ENCODE measurements at regions not wholly inside any gene's neighbourhood (a gene's known extent, or its start where the extent isn't known, plus 50 kb on each side); places are given as distances from the start of the nearest gene placed in this dataset.
"Not testable (repeated sequence)": the region's sequence is repeated elsewhere in the genome, so short reads cannot be mapped to it uniquely, and the experiment has no call there.

DNA sequence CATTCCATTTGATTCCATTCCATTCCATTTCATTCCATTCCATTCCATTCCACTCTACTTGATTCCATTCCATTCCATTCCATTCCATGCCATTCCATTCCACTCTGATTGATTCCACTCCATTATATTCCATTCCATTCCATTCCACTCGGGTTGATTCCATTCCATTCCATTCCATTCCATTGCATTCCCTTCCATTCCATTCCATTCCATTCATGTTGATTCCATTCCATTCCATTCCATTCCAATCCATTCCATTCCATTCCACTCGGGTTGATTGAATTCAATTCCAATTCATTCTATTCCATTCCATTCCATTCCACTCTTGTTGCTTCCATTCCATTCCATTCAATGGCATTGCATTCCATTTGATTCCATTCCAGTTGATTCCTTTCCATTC lies 1136.4 kb downstream of the RPIA start:
- TF ChIP-seq, protein P1, sequence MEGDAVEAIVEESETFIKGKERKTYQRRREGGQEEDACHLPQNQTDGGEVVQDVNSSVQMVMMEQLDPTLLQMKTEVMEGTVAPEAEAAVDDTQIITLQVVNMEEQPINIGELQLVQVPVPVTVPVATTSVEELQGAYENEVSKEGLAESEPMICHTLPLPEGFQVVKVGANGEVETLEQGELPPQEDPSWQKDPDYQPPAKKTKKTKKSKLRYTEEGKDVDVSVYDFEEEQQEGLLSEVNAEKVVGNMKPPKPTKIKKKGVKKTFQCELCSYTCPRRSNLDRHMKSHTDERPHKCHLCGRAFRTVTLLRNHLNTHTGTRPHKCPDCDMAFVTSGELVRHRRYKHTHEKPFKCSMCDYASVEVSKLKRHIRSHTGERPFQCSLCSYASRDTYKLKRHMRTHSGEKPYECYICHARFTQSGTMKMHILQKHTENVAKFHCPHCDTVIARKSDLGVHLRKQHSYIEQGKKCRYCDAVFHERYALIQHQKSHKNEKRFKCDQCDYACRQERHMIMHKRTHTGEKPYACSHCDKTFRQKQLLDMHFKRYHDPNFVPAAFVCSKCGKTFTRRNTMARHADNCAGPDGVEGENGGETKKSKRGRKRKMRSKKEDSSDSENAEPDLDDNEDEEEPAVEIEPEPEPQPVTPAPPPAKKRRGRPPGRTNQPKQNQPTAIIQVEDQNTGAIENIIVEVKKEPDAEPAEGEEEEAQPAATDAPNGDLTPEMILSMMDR (conservative IDR thresholded peaks at IDR 0.05; ENCODE audit: low read depth, low read length), result not testable (repeated sequence)
- not testable (repeated sequence) for TF ChIP-seq MXI1 (IDR thresholded peaks at IDR 0.05; ENCODE audit: borderline replicate concordance, low read depth, low read length); POLR2A (IDR thresholded peaks at IDR 0.05; ENCODE audit: low read depth, low read length); BHLHE40 (IDR thresholded peaks at IDR 0.05; ENCODE audit: low read depth, low read length); RCOR1 (IDR thresholded peaks at IDR 0.05; ENCODE audit: insufficient replicate concordance, low read length); MAZ (IDR thresholded peaks at IDR 0.05; ENCODE audit: borderline replicate concordance, low read depth, low read length); CHD1 (IDR thresholded peaks at IDR 0.05; ENCODE audit: low read depth, low read length); CEBPB (IDR thresholded peaks at IDR 0.05; ENCODE audit: low read depth, low read length)
- TF ChIP-seq, protein P2, sequence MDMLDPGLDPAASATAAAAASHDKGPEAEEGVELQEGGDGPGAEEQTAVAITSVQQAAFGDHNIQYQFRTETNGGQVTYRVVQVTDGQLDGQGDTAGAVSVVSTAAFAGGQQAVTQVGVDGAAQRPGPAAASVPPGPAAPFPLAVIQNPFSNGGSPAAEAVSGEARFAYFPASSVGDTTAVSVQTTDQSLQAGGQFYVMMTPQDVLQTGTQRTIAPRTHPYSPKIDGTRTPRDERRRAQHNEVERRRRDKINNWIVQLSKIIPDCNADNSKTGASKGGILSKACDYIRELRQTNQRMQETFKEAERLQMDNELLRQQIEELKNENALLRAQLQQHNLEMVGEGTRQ (IDR thresholded peaks at IDR 0.05; ENCODE audit: low read depth, low read length), result not testable (repeated sequence)
- TF ChIP-seq, protein P3, sequence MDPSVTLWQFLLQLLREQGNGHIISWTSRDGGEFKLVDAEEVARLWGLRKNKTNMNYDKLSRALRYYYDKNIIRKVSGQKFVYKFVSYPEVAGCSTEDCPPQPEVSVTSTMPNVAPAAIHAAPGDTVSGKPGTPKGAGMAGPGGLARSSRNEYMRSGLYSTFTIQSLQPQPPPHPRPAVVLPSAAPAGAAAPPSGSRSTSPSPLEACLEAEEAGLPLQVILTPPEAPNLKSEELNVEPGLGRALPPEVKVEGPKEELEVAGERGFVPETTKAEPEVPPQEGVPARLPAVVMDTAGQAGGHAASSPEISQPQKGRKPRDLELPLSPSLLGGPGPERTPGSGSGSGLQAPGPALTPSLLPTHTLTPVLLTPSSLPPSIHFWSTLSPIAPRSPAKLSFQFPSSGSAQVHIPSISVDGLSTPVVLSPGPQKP (IDR thresholded peaks at IDR 0.05; ENCODE audit: borderline replicate concordance, low read depth, low read length), result not testable (repeated sequence)
